OCI-LY1 (cell line): ENCODE measurements at regions not wholly inside any gene's neighbourhood (a gene's known extent, or its start where the extent isn't known, plus 50 kb on each side); places are given as distances from the start of the nearest gene placed in this dataset.

ENCODE experiments used
- H2AFZ ChIP-seq: fragments of 200-600 bp; sonication (generic), shearing (Covaris generic); 2 replicates; pipeline ENCODE4 v1.6.0; 2014; ENCODE audit warnings: antibody characterized with exemption, mild to moderate bottlenecking, low read length
- H3F3A ChIP-seq: fragments of 200-600 bp; sonication (generic), shearing (Covaris generic); 2 replicates; pipeline ENCODE4 v1.6.0; 2014; ENCODE audit warnings: mild to moderate bottlenecking, antibody characterized with exemption, low read length, moderate library complexity; ENCODE audit not compliant: insufficient read depth
- H3K27ac ChIP-seq: fragments of 200-600 bp; sonication (generic); 2 replicates; pipeline ENCODE4 v1.5.1; 2014; ENCODE audit warnings: low read length, mixed run types, mild to moderate bottlenecking, low read depth; ENCODE audit not compliant: poor library complexity, severe bottlenecking
- H3K27me3 ChIP-seq: fragments of 200-600 bp; sonication (generic); 2 replicates; pipeline ENCODE4 v1.6.0; 2014; ENCODE audit warnings: antibody characterized with exemption, mild to moderate bottlenecking, low read length, moderate library complexity; ENCODE audit not compliant: insufficient read depth
- H3K36me3 ChIP-seq: fragments of 200-600 bp; sonication (generic); 2 replicates; pipeline ENCODE4 v1.6.1; 2014; ENCODE audit warnings: mild to moderate bottlenecking, antibody characterized with exemption, low read length, moderate library complexity, mixed read lengths; ENCODE audit not compliant: insufficient read depth
- H3K4me1 ChIP-seq: fragments of 200-600 bp; sonication (generic); 2 replicates; pipeline ENCODE4 v1.5.1; 2014; ENCODE audit warnings: mild to moderate bottlenecking, low read length, moderate library complexity; ENCODE audit not compliant: insufficient read depth, severe bottlenecking
- H3K4me2 ChIP-seq: fragments of 200-600 bp; sonication (generic), shearing (Covaris generic); 2 replicates; pipeline ENCODE4 v1.6.1; 2014; ENCODE audit warnings: low read length
- H3K4me3 ChIP-seq: fragments of 200-600 bp; sonication (generic); 2 replicates; pipeline ENCODE4 v1.5.1; 2014; ENCODE audit warnings: low read length, low read depth, mild to moderate bottlenecking, mixed read lengths; ENCODE audit not compliant: poor library complexity, severe bottlenecking
- H3K79me2 ChIP-seq: fragments of 200-600 bp; shearing (Covaris generic); 2 replicates; pipeline ENCODE4 v1.6.1; 2016; ENCODE audit warnings: mixed run types, low read length, mixed read lengths; ENCODE audit not compliant: insufficient read depth
- H3K9ac ChIP-seq: fragments of 200-600 bp; sonication (generic), shearing (Covaris generic); 2 replicates; pipeline ENCODE4 v1.6.1; 2014; ENCODE audit warnings: mild to moderate bottlenecking, low read length, mixed read lengths
- H3K9me2 ChIP-seq: fragments of 200-600 bp; sonication (generic), shearing (Covaris generic); 2 replicates; pipeline ENCODE4 v1.6.1; 2014; ENCODE audit warnings: low read depth, mild to moderate bottlenecking, low read length, mixed read lengths
- H3K9me3 ChIP-seq: fragments of 200-600 bp; shearing (Covaris generic); 2 replicates; pipeline ENCODE4 v1.6.1; 2014; ENCODE audit warnings: low read length, mixed read lengths
- H4K20me1 ChIP-seq: fragments of 200-600 bp; sonication (generic), shearing (Covaris generic); 2 replicates; pipeline ENCODE4 v1.6.0; 2016; ENCODE audit warnings: mild to moderate bottlenecking, low read length; ENCODE audit not compliant: insufficient read depth
- EZH2 ChIP-seq: fragments of 200-600 bp; sonication (generic), shearing (Covaris generic); IDR thresholded peaks from 2 replicates; pipeline ENCODE4 v1.8.0; 2017; ENCODE audit warnings: borderline replicate concordance, mixed run types, mild to moderate bottlenecking, antibody characterized with exemption, low read length, moderate library complexity, mixed read lengths
- TF ChIP-seq, protein P1 (sequence below): fragments of 200-600 bp; sonication (generic), shearing (Covaris generic); IDR thresholded peaks from 2 replicates; pipeline ENCODE4 v1.5.1; 2017; ENCODE audit warnings: mild to moderate bottlenecking, antibody characterized with exemption, low read length, moderate library complexity, mixed read lengths

DNA sequence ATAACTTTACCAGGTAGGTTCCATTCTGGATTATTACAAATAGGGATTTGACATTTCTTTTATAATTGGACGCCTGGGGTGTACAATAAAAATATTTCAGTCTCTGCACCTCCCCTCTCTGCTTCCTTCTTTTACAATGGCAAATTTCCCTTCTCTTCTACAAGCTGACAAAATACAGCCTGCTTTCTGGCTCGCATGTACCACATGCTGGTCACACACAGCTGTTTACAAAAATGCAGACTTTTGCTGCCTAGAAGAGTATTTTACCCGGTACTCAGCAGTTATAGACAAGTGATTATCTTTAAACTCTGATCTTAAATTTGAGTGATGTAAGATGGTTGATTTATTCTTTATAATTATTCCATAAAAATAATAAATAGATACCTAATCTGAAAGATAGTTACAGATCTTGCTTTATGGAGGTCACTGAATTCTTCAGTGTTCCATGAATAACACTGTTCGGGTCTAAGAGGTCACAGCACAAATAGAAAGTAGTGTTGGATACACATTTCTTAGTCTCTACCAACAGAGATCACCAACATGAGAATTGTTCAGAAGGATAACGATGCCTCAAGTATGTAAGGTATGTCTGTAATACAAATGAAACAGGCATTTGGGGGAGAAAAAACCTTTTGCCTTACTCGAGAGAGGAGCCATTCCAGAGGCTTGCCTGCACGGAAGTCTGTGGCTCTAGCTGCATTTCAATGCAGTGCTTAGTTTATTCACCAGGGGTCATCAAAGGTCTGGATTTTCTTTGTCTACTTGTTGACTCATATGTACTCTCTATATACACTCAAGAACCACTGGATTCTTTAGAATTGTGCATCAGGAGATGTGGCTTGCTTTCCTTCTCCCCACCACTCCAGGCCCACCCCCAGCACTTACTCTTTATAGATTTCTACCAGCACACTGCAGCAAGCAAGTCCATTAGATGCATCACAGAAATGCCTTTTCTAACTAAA, 206.6 kb upstream of the RFX3 start:
- no peaks in the 10 kb centered on the region for H3F3A ChIP-seq
- H3K79me2 ChIP-seq = no peaks in the 10 kb centered on the region
- no peaks in the 10 kb centered on the region for H4K20me1 ChIP-seq
- no peak overlapping the region for H3K9ac ChIP-seq
- no peaks in the 10 kb centered on the region for H3K27me3 ChIP-seq
- no peaks in the 10 kb centered on the region for H3K4me1 ChIP-seq
- no peak overlapping the region for H2AFZ ChIP-seq
- TF ChIP-seq, protein P1, sequence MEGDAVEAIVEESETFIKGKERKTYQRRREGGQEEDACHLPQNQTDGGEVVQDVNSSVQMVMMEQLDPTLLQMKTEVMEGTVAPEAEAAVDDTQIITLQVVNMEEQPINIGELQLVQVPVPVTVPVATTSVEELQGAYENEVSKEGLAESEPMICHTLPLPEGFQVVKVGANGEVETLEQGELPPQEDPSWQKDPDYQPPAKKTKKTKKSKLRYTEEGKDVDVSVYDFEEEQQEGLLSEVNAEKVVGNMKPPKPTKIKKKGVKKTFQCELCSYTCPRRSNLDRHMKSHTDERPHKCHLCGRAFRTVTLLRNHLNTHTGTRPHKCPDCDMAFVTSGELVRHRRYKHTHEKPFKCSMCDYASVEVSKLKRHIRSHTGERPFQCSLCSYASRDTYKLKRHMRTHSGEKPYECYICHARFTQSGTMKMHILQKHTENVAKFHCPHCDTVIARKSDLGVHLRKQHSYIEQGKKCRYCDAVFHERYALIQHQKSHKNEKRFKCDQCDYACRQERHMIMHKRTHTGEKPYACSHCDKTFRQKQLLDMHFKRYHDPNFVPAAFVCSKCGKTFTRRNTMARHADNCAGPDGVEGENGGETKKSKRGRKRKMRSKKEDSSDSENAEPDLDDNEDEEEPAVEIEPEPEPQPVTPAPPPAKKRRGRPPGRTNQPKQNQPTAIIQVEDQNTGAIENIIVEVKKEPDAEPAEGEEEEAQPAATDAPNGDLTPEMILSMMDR = peak; percentile 81
- no peak for TF ChIP-seq EZH2
- H3K4me2 ChIP-seq = no peak overlapping the region
- H3K9me2 ChIP-seq = no peaks in the 10 kb centered on the region
- no peaks in the 10 kb centered on the region for H3K36me3 ChIP-seq
- no peak overlapping the region for H3K27ac ChIP-seq
- H3K9me3 ChIP-seq = no peaks in the 10 kb centered on the region
- no peak overlapping the region for H3K4me3 ChIP-seq

DNA sequence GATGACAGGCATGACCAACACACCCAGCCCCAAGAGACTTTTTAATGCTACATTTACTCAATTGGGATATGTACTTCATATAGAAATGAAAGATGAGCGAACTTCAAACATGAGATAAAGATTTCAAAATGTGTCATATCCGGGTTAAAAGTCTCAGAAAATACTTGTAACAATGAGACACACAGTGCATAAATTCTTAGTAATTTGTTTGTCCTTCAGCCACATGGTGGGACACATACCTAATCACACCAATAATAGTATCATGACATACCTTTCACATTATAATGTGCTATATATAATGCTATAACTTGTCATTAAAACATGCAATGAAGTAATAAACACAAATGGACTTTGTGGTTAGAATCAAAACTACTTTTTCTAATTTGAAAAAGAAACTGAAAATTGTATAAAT, 204.7 kb upstream of the RFX3 start:
- Histone ChIP-seq H3K4me2 (no peak overlapping the region), H4K20me1 (no peaks in the 10 kb centered on the region), H3K27me3 (no peaks in the 10 kb centered on the region), H2AFZ (no peak overlapping the region), H3K4me3 (no peak overlapping the region), H3K9me2 (no peaks in the 10 kb centered on the region), H3K36me3 (no peaks in the 10 kb centered on the region), H3K9me3 (no peaks in the 10 kb centered on the region), H3K9ac (no peak overlapping the region), H3K27ac (no peak overlapping the region), H3F3A (no peaks in the 10 kb centered on the region), H3K4me1 (no peaks in the 10 kb centered on the region), H3K79me2 (no peaks in the 10 kb centered on the region)
- TF ChIP-seq, protein P1 = no peak
- TF ChIP-seq EZH2 = no peak

DNA sequence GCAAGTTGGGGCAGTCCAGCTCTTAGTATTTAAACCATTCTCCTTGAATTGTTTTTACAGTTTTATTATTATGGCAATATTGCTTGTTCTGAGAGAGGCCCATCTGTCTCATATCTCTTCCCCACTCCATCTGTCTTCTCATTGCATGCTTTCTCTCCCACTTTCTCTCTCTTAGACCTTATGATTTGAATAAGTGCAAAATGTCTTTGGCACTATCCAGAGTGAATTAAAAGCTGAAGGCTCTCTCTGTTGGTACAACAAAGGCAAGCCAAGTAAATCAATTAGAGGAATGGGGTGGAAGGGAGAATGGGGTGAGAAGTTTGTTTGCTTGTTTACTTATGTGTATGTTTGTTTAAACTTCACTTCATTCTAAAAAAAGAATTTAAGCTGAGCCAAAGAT, 195.3 kb upstream of the RFX3 start:
- Histone ChIP-seq H3K79me2 (no peaks in the 10 kb centered on the region), H3K9ac (no peak overlapping the region), H3K36me3 (no peaks in the 10 kb centered on the region), H3K4me3 (no peak overlapping the region), H2AFZ (no peak overlapping the region), H3K4me2 (no peak overlapping the region), H3K27ac (no peak overlapping the region), H3K27me3 (no peaks in the 10 kb centered on the region), H3F3A (no peaks in the 10 kb centered on the region), H4K20me1 (no peaks in the 10 kb centered on the region), H3K9me2 (no peaks in the 10 kb centered on the region), H3K4me1 (no peaks in the 10 kb centered on the region), H3K9me3 (no peaks in the 10 kb centered on the region)
- TF ChIP-seq EZH2 = no peak

DNA sequence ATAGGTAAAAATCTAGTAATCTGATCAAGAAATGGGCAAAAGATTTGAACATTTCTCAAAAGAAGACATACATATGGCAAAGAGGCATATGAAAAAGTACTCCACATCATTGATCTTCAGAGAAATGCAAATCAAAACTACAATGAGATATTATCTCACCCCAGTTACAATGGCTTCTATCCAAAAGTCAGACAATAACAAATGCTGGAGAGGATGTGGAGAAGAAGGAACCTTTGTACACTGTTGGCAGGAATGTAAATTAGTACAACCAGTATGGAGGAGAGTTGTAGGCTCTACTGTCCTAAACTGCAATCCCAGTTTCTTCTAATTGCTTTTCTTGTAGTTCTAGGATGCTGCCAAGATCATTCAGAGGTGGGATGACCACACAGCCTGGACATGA, 193.5 kb upstream of the RFX3 start:
- no peaks in the 10 kb centered on the region for H3K79me2 ChIP-seq
- no peak overlapping the region for H3K9ac ChIP-seq
- TF ChIP-seq, protein P1 = no peak
- no peak for TF ChIP-seq EZH2

More for the DNA sequence above, 193.5 kb upstream of the RFX3 start:
- Histone ChIP-seq H4K20me1 (no peaks in the 10 kb centered on the region), H3K4me3 (no peak overlapping the region), H3K27me3 (no peaks in the 10 kb centered on the region), H3K9me3 (no peaks in the 10 kb centered on the region), H3K27ac (no peak overlapping the region), H3K4me2 (no peak overlapping the region), H3F3A (no peaks in the 10 kb centered on the region), H3K36me3 (no peaks in the 10 kb centered on the region), H2AFZ (no peak overlapping the region), H3K4me1 (no peaks in the 10 kb centered on the region), H3K9me2 (no peaks in the 10 kb centered on the region)
